GM19043 (cell line): ENCODE measurements at regions not wholly inside any gene's neighbourhood (a gene's known extent, or its start where the extent isn't known, plus 50 kb on each side); places are given as distances from the start of the nearest gene placed in this dataset.
"Not testable (repeated sequence)": the region's sequence is repeated elsewhere in the genome, so short reads cannot be mapped to it uniquely, and the experiment has no call there.

Experiments used
- ATAC-seq: cut with Tn5 transposase; IDR thresholded peaks from one replicate; pipeline ENCODE4 v1.9.1; 2021; ENCODE audit warnings: low read depth; ENCODE audit not compliant: unreplicated experiment

DNA sequence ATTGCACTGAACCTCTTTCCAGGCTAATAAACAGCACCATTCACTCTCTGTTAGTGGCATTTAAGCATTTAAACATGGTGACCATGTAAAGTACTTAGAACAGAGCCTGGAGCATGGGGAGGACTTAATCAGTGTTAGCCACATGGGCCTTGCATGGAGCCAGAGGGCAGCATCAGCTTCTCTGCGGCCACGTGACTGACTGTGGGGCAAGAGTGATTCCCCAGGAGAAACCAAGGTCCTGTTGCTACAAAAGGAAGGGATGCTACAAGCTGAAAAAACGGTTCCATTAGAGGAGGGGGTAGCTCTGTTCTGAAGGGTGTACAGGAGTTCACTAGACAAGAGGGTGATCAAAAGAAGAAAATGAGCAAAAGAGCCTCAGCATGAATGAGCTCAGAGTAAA lies 256.8 kb downstream of the MATN1 start:
- ATAC-seq: no peak

DNA sequence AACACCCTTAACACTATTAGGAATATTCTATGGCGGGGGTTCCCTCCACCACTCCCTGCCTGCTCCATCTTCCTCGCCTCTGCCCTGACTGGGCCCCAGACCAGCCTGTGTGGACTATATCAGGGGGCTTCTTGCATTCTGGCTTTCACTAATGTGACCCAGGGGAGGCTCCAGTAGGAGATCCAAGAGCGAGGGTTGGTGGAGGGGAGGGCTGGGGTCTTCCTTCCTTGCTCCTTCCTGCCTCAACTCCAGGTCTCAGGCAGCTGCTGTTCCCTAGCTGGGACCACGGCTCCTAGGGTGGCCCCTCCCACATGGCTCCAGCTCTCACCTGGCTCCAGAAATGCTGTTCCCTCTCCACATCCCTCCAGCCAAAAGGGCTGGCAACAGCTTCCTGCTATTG lies 257.4 kb downstream of the MATN1 start:
- ATAC-seq: no peak

DNA sequence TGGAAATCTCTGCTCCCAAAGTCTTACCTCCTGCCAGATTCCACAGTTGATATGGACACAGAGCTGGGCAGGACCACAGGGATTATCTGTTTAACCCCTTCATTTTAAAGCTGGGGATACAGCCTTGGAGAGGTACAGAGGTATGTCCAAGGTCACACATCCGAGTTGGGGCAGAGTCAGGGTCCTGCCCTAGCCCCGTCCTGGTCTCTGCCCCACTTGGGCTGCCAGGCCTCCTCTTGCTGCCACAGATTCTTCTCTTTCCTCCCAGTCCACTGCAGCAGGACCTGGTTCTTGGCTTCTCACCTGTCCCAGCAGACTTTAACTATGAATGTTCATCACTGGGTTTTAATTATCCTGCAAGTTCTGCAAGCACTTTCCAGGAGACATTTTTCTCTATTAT lies 258.3 kb downstream of the MATN1 start:
- no peak for ATAC-seq

DNA sequence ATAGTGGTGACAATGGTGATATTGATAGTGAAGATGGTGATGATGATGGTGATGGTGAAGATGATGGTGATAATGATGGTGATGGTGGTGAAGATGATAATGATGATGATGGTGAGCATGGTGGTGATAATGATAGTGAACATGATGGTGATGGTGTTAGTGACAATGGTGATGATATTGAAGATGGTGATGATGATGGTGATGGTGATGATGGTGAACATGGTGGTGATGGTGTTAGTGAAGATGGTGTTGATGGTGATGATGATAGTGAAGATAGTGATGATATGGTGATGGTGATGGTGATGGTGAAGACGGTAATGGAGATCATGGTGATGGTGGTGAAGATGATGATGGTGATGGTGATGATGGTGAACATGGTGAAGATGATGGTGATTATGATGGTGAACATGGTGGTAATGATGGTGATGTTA lies 259.2 kb downstream of the MATN1 start:
- no peak for ATAC-seq

DNA sequence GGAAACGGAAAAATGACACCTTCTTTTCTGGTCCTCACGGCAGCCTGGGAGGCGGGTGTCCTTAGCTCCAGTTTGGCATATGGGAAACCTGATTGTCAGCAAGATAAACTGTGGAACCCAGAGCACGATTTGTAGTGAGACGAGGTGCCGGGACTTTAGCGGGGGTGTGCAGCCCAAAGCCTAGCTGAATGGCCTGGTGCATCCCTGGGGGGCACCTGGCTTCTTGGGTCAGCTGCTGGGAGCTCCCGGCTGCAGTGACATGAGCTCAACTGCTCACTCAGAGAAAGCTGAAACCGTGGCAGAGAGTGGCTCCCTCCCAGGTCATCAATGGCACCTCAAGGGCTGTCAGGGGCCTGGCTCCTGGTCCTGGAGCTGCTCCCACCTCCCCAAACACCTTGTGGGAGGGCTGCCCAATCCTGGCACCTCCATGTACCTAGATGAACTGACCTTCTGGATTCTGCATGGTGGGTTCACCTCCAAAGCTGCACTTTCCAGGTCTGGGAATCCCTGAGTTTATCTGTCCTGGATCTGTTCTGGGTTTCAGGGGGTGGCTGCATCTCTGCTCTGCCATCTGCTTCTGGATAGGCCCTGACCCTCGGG lies 260.5 kb downstream of the MATN1 start:
- no peak for ATAC-seq

DNA sequence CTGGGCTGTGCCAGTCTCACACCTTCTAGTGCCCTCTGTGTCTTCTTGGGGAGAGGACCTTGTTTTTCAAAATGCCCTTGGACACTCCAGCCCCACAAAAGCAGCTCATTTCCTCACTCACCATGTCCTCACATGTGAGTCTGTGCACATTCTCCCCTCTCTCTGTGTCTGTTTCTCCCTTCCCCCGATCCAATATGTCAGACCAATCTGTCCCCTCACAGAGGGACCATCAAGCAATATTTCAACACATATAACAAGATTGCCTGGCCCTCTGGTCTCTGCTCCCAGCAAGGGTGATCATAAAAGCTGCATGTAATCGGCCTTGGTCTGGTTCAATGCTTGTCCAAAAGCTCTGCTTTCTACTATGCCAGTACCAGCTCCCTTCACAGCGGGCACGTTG lies 261.2 kb downstream of the MATN1 start:
- no peak for ATAC-seq

DNA sequence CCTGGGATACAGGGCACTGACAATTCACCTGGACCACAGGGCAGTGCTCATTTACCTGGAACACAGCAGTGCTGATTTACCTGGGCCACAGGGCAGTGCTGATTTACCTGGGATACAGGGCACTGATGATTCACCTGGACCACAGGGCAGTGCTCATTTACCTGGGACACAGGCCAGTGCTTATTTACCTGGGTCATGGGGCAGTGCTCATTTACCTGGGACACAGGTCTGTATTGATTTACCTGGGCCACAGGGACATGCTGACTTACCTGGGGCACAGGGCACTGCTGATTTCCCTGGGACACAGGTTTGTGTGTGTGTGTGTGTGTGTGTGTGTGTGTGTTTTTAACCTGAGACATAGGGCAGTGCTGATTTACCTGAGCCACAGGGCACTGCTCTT lies 261.7 kb downstream of the MATN1 start:
- ATAC-seq: no peak

DNA sequence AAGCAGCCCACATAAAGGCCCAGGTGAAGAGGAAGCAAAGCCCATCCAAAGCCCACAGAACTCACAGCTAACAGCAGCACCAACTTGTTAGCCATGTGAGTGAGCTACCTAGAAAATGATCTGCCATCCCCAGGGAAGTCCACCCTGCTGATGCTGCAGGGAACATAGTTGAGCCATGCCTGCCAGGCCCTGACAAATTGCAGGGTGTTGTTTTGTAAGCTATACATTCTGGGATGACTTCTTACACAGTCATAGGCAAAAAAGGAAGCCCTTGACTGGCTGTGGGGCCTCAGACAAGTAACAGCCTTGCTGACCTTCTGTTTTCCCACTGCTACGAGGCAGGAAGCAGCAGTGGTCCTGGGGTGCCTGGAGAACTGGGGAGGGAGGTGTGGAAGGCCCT lies 262.7 kb downstream of the MATN1 start:
- ATAC-seq: no peak

DNA sequence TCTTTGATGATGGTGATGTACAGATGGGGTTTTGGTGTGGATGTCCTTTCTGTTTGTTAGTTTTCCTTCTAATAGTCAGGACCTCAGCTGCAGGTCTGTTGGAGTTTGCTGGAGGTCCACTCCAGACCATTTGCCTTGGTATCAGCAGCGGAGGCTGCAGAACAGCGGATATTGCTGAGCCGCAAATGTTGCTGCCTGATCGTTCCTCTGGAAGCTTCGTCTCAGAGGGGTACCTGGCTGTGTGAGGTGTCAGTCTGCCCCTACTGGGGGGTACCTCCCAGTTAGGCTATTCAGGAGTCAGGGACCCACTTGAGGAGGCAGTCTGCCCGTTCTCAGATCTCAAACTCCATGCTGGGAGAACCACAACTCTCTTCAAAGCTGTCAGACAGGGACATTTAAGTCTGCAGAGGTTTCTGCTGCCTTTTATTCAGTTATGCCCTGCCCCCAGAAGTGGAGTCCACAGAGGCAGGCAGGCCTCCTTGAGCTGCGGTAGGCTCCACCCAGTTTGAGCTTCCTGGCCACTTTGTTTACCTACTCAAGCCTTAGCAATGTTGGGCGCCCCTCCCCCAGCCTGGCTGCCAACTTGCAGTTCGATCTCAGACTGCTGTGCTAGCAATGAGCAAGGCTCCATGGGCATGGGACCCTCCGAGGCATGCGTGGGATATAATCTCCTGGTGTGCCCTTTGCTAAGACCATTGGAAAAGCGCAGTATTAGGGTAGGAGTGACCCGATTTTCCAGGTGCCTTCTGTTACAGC lies 264.5 kb downstream of the MATN1 start:
- ATAC-seq: not testable (repeated sequence)

DNA sequence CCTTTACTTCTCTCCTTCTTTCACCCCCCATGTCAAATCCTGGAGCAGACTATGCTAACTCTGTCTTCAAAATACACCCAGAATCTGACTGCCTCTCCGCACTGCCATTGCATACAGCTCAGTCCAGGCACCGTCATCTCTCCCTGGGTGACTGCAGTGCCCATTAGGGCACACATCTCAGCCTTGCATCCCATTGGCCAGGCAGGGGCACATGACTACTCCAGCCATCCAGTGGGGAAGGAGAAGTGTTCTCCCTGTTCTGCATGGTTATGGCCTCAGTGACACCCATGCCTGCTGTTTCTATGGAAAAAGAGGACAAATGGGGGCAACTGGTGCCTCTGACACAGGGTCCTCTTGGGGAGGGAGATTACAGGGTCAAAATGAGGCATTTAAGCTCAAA lies 270.5 kb downstream of the MATN1 start:
- ATAC-seq: no peak

DNA sequence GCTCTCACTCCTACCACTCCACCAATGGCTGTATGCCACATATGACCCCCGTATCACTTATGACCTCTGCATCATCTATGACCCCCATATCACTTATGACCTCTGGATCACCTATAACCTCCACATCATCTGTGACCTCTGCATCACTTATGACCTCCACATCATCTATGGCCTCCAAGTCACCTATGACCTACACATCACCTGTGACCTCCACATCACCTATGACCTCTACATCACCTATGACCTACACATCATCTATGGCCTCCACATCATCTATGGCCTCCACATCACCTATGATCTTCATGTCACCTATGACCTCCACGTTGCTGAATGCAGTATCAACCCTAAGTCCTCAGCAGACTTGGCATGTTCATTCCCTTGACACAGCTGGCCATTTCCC lies 271.2 kb downstream of the MATN1 start:
- ATAC-seq: no peak

DNA sequence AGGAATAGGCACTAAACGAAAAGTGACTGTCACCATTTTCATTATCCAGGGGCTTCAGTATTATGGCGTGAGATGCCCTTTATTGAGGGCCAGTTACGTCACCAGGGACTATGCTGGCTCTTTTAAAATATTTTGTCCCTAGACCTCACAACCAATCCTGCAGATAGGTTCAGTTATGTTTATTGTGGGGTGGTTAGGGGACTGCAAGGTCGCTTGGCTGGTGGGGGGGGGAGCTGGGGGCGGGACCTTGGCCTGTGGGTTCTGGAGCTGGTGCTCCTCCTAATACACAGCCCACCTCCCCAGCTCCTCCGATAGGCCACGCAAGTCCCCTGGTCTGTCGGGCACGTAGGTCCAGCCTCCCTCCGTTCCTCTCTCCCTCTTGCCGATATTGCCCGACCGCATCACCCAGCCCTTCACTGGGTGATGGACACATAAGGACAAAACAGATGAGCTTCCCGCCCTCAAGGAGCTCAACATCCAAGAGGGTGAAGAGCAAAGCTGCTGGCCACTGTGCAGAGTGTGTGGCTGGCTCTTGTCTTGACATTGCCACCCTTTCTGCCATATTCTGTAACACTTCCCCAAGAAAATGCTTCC lies 271.8 kb downstream of the MATN1 start:
- no peak for ATAC-seq

DNA sequence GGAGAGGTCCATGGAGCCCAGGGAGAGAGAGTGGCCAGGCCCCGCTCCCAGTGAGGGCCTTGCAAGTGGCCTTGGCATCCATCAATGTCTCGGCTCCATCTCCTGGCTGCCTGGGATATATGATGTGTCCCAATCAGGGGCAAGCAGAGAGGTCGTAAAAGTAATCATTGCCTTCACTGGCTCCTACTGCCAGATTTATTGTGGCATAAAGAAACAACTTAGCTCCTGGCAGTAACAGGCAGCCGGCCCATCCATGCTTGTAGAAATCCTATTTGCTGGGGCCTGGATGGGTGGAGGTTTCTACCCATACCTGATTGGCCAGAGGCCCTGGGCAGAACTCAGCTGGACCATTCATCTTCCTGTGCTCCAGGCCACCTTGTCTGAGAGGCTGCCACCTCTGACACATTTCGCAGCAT lies 272.6 kb downstream of the MATN1 start:
- no peak for ATAC-seq

DNA sequence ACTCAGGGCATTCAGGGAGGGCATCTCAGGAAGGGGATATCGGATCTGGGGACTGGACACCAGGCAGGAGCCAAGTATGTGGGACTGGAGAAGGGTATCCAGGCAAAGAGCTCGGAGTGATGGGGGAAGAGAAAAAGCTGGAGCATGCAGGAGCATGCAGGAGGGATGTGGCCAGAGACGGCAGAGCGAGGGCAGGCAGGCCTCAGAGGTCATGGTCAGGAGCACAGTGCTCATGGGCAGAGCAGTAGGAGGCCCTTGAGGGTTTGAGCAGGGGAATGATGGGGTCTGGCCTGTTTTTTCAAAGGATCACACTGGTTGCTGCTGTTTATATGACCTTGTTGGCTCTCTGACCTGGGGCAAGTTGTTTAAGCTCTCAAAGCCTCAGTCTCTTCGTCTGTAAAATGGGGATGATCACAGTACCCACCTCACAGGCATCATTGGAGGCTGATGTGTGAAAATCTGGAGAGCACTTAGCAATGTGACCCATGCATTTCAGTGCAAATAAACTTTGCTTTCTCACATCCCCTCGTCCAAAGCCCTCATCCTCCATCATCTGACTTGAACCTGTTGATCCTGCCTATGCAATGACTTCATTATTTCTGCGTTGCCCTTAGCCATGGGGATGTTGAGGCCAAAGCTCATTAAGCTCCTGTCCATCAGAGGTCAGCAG lies 273.1 kb downstream of the MATN1 start:
- no peak for ATAC-seq

DNA sequence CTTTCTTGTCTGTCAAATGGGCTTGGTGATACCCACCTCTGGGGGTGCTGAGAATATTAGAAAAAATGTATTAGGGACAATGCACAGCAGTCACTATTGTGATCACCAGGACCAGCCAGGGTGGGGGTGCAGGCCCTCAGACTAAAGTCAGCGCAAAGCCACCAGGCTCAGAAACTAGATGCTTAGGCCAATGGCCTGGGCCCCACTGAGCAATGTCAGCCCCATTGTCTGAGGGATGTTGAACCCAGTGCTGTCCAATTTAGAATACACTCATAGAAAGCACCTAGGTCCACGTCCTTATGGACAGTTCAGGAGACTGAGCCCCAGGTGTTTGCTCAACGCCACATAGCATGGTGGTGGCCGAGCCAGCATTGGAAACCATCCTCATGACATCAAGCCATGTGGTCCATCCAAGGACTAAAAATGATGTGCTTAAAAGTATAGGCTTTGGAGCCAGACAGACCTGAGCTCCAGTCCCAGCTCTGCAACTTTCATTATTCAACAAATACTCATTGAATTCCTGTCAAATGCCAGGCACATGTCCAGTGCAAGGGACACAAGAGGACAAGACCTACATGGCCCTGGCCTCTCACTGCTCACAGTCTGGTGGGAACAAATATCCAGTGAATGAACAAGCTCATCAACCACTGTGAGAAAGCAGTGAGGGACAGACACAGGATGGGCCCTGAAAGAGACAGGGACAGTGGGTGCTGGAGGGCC lies 273.8 kb downstream of the MATN1 start:
- ATAC-seq: no peak

DNA sequence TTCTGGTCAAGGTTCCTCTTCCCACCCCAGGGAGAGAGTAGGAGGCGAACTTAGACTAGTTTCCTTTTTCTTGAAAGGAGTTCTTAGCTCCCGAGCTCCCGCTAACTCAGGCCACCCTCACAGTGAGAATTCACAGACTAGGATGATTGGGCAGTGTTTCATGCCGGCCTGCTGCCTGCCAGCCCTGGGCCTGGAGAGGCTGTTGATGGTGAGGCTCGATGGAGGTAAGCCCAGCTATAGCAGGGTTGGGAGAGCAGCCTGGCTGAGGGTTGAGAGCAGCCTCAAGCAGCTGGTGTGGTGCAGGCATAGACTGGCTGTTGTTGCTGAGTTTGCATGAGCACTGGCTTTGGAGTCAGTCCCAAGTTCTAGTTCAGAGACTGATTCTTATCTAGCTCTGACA lies 274.4 kb downstream of the MATN1 start:
- no peak for ATAC-seq

DNA sequence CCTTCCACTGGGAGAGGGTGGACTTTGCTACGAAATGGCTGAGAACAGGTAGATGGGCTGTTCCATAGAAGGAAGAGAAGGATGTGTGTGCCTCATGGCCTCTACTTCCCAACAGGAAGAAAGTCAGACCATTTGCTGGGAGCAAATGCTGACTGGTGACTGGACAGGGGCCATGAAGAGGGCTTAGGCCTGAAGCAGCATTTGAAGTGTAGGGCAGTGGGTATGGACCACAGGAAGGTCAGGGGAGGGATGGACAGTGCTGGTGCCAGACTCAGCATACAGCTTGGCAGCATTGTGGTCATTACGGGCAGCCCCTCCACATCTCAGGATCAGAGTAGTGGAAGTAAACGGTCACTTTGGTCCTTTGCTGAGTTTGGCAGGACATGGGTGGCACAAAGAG lies 275.7 kb downstream of the MATN1 start:
- ATAC-seq: no peak

DNA sequence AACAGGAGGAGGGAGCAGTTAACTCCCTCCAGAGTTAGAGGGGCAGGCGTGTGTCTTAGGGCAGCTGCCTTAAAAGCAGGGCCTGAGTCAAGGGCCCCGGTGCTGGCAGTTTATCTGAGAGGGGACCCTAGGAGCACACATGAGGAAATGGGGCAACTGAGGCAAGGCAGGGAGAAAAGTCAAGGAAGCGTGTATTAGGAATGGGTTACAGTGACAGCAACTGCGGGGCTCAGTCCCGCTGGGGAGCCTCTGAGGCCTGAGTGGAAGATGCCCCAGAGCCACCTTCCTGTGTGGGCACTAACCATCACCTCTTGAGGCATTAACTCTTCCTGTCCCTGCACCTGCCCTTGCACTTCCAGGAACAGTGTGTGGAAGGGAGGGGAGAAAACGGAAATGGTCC lies 276.3 kb downstream of the MATN1 start:
- ATAC-seq: no peak

DNA sequence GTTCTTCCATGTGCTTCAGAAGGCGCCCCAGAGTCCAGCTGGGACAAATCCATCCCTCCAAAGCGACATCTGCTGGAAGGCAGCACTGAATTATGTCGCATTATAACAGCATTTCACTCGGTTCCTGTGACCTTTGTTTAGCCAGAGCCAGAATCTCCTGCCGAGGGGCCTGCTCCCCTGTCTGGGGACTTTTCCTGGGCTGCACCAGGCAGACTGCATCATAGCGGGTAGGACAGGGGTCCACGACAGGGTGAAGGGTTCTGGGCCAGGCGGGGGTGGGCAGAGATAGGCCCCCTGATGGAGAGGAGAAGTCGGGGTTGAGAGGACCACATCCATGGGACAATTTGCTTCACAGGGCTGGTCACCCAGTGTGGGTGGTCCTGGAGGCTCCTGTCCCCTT lies 276.9 kb downstream of the MATN1 start:
- ATAC-seq: no peak

DNA sequence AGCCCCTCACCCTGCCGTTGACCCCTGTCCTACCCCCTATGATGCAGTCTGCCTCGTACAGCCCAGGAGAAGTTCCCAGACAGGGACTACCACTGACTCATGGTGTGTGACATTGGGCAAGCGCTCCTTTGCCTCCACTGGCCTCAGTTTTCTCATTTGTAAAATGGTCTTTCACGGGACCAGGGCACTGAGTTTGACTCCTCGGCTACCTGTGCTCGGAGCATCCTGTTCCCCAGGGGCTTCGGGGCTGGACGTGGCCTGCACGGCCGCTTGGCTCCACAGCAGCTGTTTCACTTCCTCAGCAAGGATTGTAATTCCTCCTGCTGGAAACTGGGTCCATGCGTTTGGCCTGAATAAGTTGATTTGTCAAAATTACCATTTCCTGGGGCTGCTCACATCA lies 277.3 kb downstream of the MATN1 start:
- ATAC-seq: no peak

DNA sequence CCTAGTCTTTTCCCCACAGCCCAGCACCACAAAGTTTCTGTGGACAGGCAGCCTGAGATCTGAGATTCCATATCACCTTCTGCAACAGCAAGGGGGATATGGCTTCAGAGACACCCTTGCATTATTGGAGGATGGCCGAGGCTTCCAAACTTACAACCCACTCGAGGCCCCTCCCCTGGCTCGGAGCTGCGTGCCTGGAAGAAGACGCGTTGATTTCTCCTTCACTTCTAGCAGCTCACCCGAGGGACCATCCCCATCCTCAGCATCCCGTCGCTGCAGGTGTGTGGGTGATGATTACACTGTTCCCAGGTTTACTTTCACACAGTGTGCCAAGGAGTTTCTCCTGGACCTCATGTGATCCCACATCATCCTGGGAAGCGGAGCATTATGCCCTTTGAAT lies 277.9 kb downstream of the MATN1 start:
- no peak for ATAC-seq
